Lower leg skin (tissue), 3 donors: ENCODE measurements at regions not wholly inside any gene's neighbourhood (a gene's known extent, or its start where the extent isn't known, plus 50 kb on each side); places are given as distances from the start of the nearest gene placed in this dataset.

Source experiments
- CTCF ChIP-seq, 3 donors: fragments of 450-650 bp; IDR thresholded peaks; one replicate each; pipeline ENCODE4 v1.5.1; 2016; ENCODE audit warnings: antibody characterized with exemption in 3 of 3, mild to moderate bottlenecking in 3 of 3, moderate library complexity in 2 of 3
- POLR2A ChIP-seq, 2 donors: fragments of 450-650 bp; IDR thresholded peaks; one replicate each; pipeline ENCODE4 v1.6.1; 2016 to 2017; ENCODE audit warnings: antibody characterized with exemption in 2 of 2, mild to moderate bottlenecking in 1 of 2, moderate library complexity in 1 of 2

- TF ChIP-seq CTCF (IDR thresholded peaks at IDR 0.05) = no peak
- no peak for TF ChIP-seq POLR2A (IDR thresholded peaks at IDR 0.05)
Measured at GRCh38 chr15:31477301-31477700, 150.7 kb downstream of the KLF13 start.
